Mononuclear cell (primary cell): ENCODE measurements at regions not wholly inside any gene's neighbourhood (a gene's known extent, or its start where the extent isn't known, plus 50 kb on each side); places are given as distances from the start of the nearest gene placed in this dataset.

Source experiments
- H3K27me3 ChIP-seq: 2 replicates; pipeline ENCODE4 v1.6.0; 2011; ENCODE audit warnings: low read length, control low read depth; ENCODE audit not compliant: insufficient read depth
- H3K4me1 ChIP-seq: 2 replicates; pipeline ENCODE4 v1.5.1; 2011; ENCODE audit warnings: mild to moderate bottlenecking, low read length, control low read depth; ENCODE audit not compliant: insufficient read depth
- H3K4me3 ChIP-seq: 2 replicates; pipeline ENCODE4 v1.5.1; 2011; ENCODE audit warnings: mild to moderate bottlenecking, low read length, moderate library complexity
- H3K9me3 ChIP-seq: 2 replicates; pipeline ENCODE4 v1.5.1; 2011; ENCODE audit warnings: low read depth, mild to moderate bottlenecking, control low read depth, low read length

- no peaks in the 10 kb centered on the region for H3K27me3 ChIP-seq
- no peaks in the 10 kb centered on the region for H3K9me3 ChIP-seq
- H3K4me1 ChIP-seq, result no peaks in the 10 kb centered on the region
- H3K4me3 ChIP-seq, result no peak overlapping the region
Observed at GRCh38 chr19:31173991-31174390, 175.2 kb downstream of the TSHZ3 start.

- no peak overlapping the region for H3K4me3 ChIP-seq
- no peaks in the 10 kb centered on the region for H3K9me3 ChIP-seq
- H3K4me1 ChIP-seq, result no peaks in the 10 kb centered on the region
- no peaks in the 10 kb centered on the region for H3K27me3 ChIP-seq
Observed at GRCh38 chr19:31171936-31172335, 177.3 kb downstream of the TSHZ3 start.

- Histone ChIP-seq H3K9me3 (no peaks in the 10 kb centered on the region), H3K4me3 (no peak overlapping the region), H3K4me1 (no peaks in the 10 kb centered on the region), H3K27me3 (no peaks in the 10 kb centered on the region)
Observed at GRCh38 chr19:31170046-31170445, 179.2 kb downstream of the TSHZ3 start.

- Histone ChIP-seq H3K9me3 (no peaks in the 10 kb centered on the region), H3K27me3 (no peaks in the 10 kb centered on the region), H3K4me1 (no peaks in the 10 kb centered on the region), H3K4me3 (no peak overlapping the region)
Observed at GRCh38 chr19:31168106-31168625, 181.1 kb downstream of the TSHZ3 start.

GRCh38 chr19:31167690-31168089, 181.5 kb downstream of the TSHZ3 start:
- no peaks in the 10 kb centered on the region for H3K9me3 ChIP-seq
- H3K4me1 ChIP-seq, result no peaks in the 10 kb centered on the region
- H3K27me3 ChIP-seq, result no peaks in the 10 kb centered on the region
- no peak overlapping the region for H3K4me3 ChIP-seq

- Histone ChIP-seq H3K4me3 (no peak overlapping the region), H3K4me1 (no peaks in the 10 kb centered on the region), H3K27me3 (no peaks in the 10 kb centered on the region)
Observed at GRCh38 chr19:31166206-31166605, 183.0 kb downstream of the TSHZ3 start.

GRCh38 chr19:31164791-31165251, 184.4 kb downstream of the TSHZ3 start:
- H3K9me3 ChIP-seq, result no peaks in the 10 kb centered on the region
- H3K4me1 ChIP-seq, result no peaks in the 10 kb centered on the region
- H3K27me3 ChIP-seq, result no peaks in the 10 kb centered on the region
- H3K4me3 ChIP-seq, result no peak overlapping the region

More at GRCh38 chr19:31166206-31166605, 183.0 kb downstream of the TSHZ3 start:
- no peaks in the 10 kb centered on the region for H3K9me3 ChIP-seq

GRCh38 chr19:31160336-31160926, 188.8 kb downstream of the TSHZ3 start:
- no peak overlapping the region for H3K4me3 ChIP-seq
- no peaks in the 10 kb centered on the region for H3K27me3 ChIP-seq
- H3K9me3 ChIP-seq, result no peaks in the 10 kb centered on the region
- no peaks in the 10 kb centered on the region for H3K4me1 ChIP-seq

GRCh38 chr19:31154021-31154420, 195.2 kb downstream of the TSHZ3 start:
- Histone ChIP-seq H3K27me3 (no peaks in the 10 kb centered on the region), H3K4me1 (no peaks in the 10 kb centered on the region), H3K9me3 (no peaks in the 10 kb centered on the region), H3K4me3 (no peak overlapping the region)

GRCh38 chr19:31152906-31153305, 196.3 kb downstream of the TSHZ3 start:
- Histone ChIP-seq H3K9me3 (no peaks in the 10 kb centered on the region), H3K27me3 (no peaks in the 10 kb centered on the region)

GRCh38 chr19:31149441-31149941, 199.7 kb downstream of the TSHZ3 start:
- H3K4me1 ChIP-seq, result no peaks in the 10 kb centered on the region
- no peaks in the 10 kb centered on the region for H3K9me3 ChIP-seq
- H3K4me3 ChIP-seq, result no peak overlapping the region
- H3K27me3 ChIP-seq, result no peaks in the 10 kb centered on the region

More at GRCh38 chr19:31152906-31153305, 196.3 kb downstream of the TSHZ3 start:
- Histone ChIP-seq H3K4me3 (no peak overlapping the region), H3K4me1 (no peaks in the 10 kb centered on the region)

- Histone ChIP-seq H3K4me3 (no peak overlapping the region), H3K27me3 (no peaks in the 10 kb centered on the region), H3K4me1 (no peaks in the 10 kb centered on the region), H3K9me3 (no peaks in the 10 kb centered on the region)
Observed at GRCh38 chr19:31148671-31149070, 200.6 kb downstream of the TSHZ3 start.

GRCh38 chr19:31147234-31147633, 202.0 kb downstream of the TSHZ3 start:
- Histone ChIP-seq H3K4me1 (no peaks in the 10 kb centered on the region), H3K4me3 (no peak overlapping the region), H3K27me3 (no peaks in the 10 kb centered on the region), H3K9me3 (no peaks in the 10 kb centered on the region)

GRCh38 chr19:31146546-31147183, 202.6 kb downstream of the TSHZ3 start:
- H3K9me3 ChIP-seq, result no peaks in the 10 kb centered on the region
- H3K4me3 ChIP-seq, result no peak overlapping the region
- H3K27me3 ChIP-seq, result no peaks in the 10 kb centered on the region
- H3K4me1 ChIP-seq, result no peaks in the 10 kb centered on the region

GRCh38 chr19:31146015-31146414, 203.2 kb downstream of the TSHZ3 start:
- Histone ChIP-seq H3K4me3 (no peak overlapping the region), H3K9me3 (no peaks in the 10 kb centered on the region), H3K27me3 (no peaks in the 10 kb centered on the region), H3K4me1 (no peaks in the 10 kb centered on the region)

- H3K9me3 ChIP-seq, result no peaks in the 10 kb centered on the region
- no peak overlapping the region for H3K4me3 ChIP-seq
- H3K27me3 ChIP-seq, result no peaks in the 10 kb centered on the region
- H3K4me1 ChIP-seq, result no peaks in the 10 kb centered on the region
Observed at GRCh38 chr19:31145007-31145406, 204.2 kb downstream of the TSHZ3 start.
